GM12878 (cell line): ENCODE measurements at regions not wholly inside any gene's neighbourhood (a gene's known extent, or its start where the extent isn't known, plus 50 kb on each side); places are given as distances from the start of the nearest gene placed in this dataset.

Source experiments
- ATAC-seq: fragments of 200-7000 bp; cut with Tn5 transposase; 3 replicates; pipeline ENCODE4 v1.9.1; 2020; ENCODE audit warnings: mild to moderate bottlenecking, moderate library complexity
- BruUV-seq: library from RNA; stranded (reverse); fragments of 400-500 nt; replicated peaks from 2 replicates; lab custom pipeline; 2021; lab: Mats Ljungman, UMichigan
- CTCF ChIA-PET: fragments of 300-600 bp; sonication (Branson Sonifier 250); formaldehyde crosslinking; extraction: SDS; loops from one replicate; lab custom pipeline; 2021; ENCODE audit warnings: inconsistent platforms; lab: Yijun Ruan, JAX
- POLR2A ChIA-PET: fragments of 350-600 bp; formaldehyde crosslinking; extraction: SDS; loops from one replicate; lab custom pipeline; 2021; ENCODE audit warnings: inconsistent platforms; lab: Charles Lee
- RAD21 ChIA-PET: fragments of 300-600 bp; sonication (Branson Sonifier 250); formaldehyde crosslinking; loops from one replicate; lab custom pipeline; 2023; ENCODE audit warnings: antibody characterized with exemption; ENCODE audit not compliant: unreplicated experiment; lab: Charles Lee
- SMC1A ChIA-PET: fragments of 300-600 bp; sonication (Branson Sonifier 250); formaldehyde crosslinking; loops from one replicate; lab custom pipeline; 2023; ENCODE audit not compliant: unreplicated experiment, uncharacterized antibody; lab: Charles Lee
- DNase-seq: peaks from one replicate; pipeline ENCODE4 v3.0.0-alpha.2; 2011; ENCODE audit warnings: low read depth, low spot score
- FAIRE-seq: peaks from 3 replicates; lab custom pipeline; 2011; peaks lifted over from hg19 to GRCh38; lab: Jason Lieb, UNC
- H2AFZ ChIP-seq: 2 replicates; pipeline ENCODE4 v1.6.0; 2011; ENCODE audit warnings: low read depth, low read length, control low read depth; ENCODE audit not compliant: control insufficient read depth
- H3K27ac ChIP-seq: 2 replicates; pipeline ENCODE4 v1.5.1; 2011; ENCODE audit warnings: control low read depth; ENCODE audit not compliant: control insufficient read depth, insufficient read depth
- H3K27me3 ChIP-seq, 2 experiments: replicated peaks in 1 of 2; 2 replicates each; pipeline versions ENCODE4 v1.6.0 to v1.6.1; 2011; ENCODE audit warnings: low read length in 1 of 2; ENCODE audit not compliant: control insufficient read depth in 2 of 2, insufficient read depth in 2 of 2
- H3K36me3 ChIP-seq, 2 experiments: 2 replicates each; pipeline ENCODE4 v1.5.1; 2011; ENCODE audit warnings: low read length in 1 of 2; ENCODE audit not compliant: control insufficient read depth in 2 of 2, insufficient read depth in 2 of 2
- H3K4me1 ChIP-seq: 2 replicates; pipeline ENCODE4 v1.6.1; 2011; ENCODE audit warnings: mild to moderate bottlenecking, low read length, moderate library complexity, mixed read lengths; ENCODE audit not compliant: control insufficient read depth, insufficient read depth
- H3K4me2 ChIP-seq: 2 replicates; pipeline ENCODE4 v1.6.0; 2011; ENCODE audit warnings: control low read depth; ENCODE audit not compliant: control insufficient read depth, insufficient read depth
- H3K4me3 ChIP-seq: fragments of 200-600 bp; sonication (generic); 2 replicates; pipeline ENCODE4 v1.5.1; 2016
- H3K79me2 ChIP-seq: 2 replicates; pipeline ENCODE4 v1.6.0; 2011; ENCODE audit warnings: low read length; ENCODE audit not compliant: control insufficient read depth, insufficient read depth
- H3K9ac ChIP-seq: 2 replicates; pipeline ENCODE4 v1.8.0; 2011; ENCODE audit warnings: low read length, control low read depth, mixed read lengths; ENCODE audit not compliant: control insufficient read depth, insufficient read depth
- H3K9me3 ChIP-seq: replicated peaks from 3 replicates; pipeline ENCODE4 v1.5.1; 2011; ENCODE audit warnings: mild to moderate bottlenecking, low read length; ENCODE audit not compliant: control insufficient read depth, insufficient read depth
- H4K20me1 ChIP-seq: 2 replicates; pipeline ENCODE4 v1.6.0; 2011; ENCODE audit not compliant: control insufficient read depth, insufficient read depth
- EZH2 ChIP-seq: IDR thresholded peaks from 2 replicates; pipeline ENCODE4 v1.6.1; 2012; ENCODE audit warnings: low read depth, mild to moderate bottlenecking, control low read depth, inconsistent platforms, low read length, borderline replicate concordance; ENCODE audit not compliant: control insufficient read depth
- FOXK2 ChIP-seq: fragments of 450-650 bp; IDR thresholded peaks from 2 replicates; pipeline ENCODE4 v1.6.1; 2017; ENCODE audit warnings: mild to moderate bottlenecking, moderate library complexity
- IKZF2 ChIP-seq, 2 experiments: fragments of 450-650 bp; IDR thresholded peaks; 2 replicates each; pipeline ENCODE4 v1.6.1; 2017; ENCODE audit warnings: mild to moderate bottlenecking in 2 of 2, moderate library complexity in 2 of 2
- MXI1 ChIP-seq: fragments of 150-350 bp; IDR thresholded peaks from 2 replicates; pipeline ENCODE4 v1.6.1; 2011; ENCODE audit warnings: low read depth, mild to moderate bottlenecking, inconsistent platforms, low read length, improper control_type of control experiment
- NFIC ChIP-seq: IDR thresholded peaks from 2 replicates; pipeline ENCODE4 v1.6.1; 2012; ENCODE audit warnings: low read depth, mild to moderate bottlenecking, inconsistent platforms, low read length, moderate library complexity
- RELA ChIP-seq: fragments of 450-650 bp; IDR thresholded peaks from 2 replicates; pipeline ENCODE4 v1.8.0; 2014; ENCODE audit warnings: borderline replicate concordance; ENCODE audit not compliant: partially characterized antibody
- RELB ChIP-seq: fragments of 450-650 bp; IDR thresholded peaks from 2 replicates; pipeline ENCODE4 v1.6.1; 2017; ENCODE audit warnings: low read depth, mild to moderate bottlenecking, moderate library complexity
- ZNF24 ChIP-seq: fragments of 450-650 bp; IDR thresholded peaks from 2 replicates; pipeline ENCODE4 v1.6.1; 2017; ENCODE audit warnings: antibody characterized with exemption, mild to moderate bottlenecking
- WGBS: methylation state at CpG from one replicate; pipeline ENCODE4 v1.1.6; 2016; ENCODE audit warnings: low lambda C conversion rate; ENCODE audit not compliant: insufficient replicate concordance, insufficient coverage; ENCODE audit errors: missing lambda C conversion rate; 5-methylcytosine and 5-hydroxymethylcytosine counted together
- in situ Hi-C: fragments of 300-500 bp; cut with MboI; formaldehyde crosslinking; loops from 9 replicates; pipeline ENCODE4 v1.14.3; 2018; ENCODE audit warnings: mixed read lengths
- intact Hi-C: fragments of 100-400 bp; cut with micrococcal nuclease; formaldehyde crosslinking; loops from one replicate; pipeline ENCODE4 v1.14.2; 2022; ENCODE audit not compliant: unreplicated experiment

- ATAC-seq (no peak), FAIRE-seq (no peak), DNase-seq (no peak)
- Histone ChIP-seq H3K36me3 (no peaks in the 10 kb centered on the region), H2AFZ (no peak overlapping the region), H3K4me2 (no peak overlapping the region), H3K9me3 (no peaks in the 10 kb centered on the region), H3K79me2 (no peaks in the 10 kb centered on the region), H3K4me3 (no peak overlapping the region), H4K20me1 (no peaks in the 10 kb centered on the region), H3K9ac (no peak overlapping the region), H3K27ac (no peak overlapping the region), H3K4me1 (no peaks in the 10 kb centered on the region), H3K27me3 (no peaks in the 10 kb centered on the region)
- in situ Hi-C loops, result no loop called here
- intact Hi-C loops, result no loop called here
- BruUV-seq, result no TSS peak
- no peak for TF ChIP-seq ZNF24
- TF ChIP-seq RELA, result no peak
- no peak for TF ChIP-seq FOXK2
- CTCF ChIA-PET, result no interaction called here
- POLR2A ChIA-PET, result no interaction called here
- RAD21 ChIA-PET, result no interaction called here
- WGBS, result 15% methylated on average over 4 of the region's 4 CpGs
- SMC1A ChIA-PET, result no interaction called here
Observed at GRCh38 chr2:219961947-219962498, 334.6 kb downstream of the SLC4A3 start.

GRCh38 chr2:219962801-219963200 is 335.4 kb downstream of the SLC4A3 start:
- intact Hi-C loops, result no loop called here
- Histone ChIP-seq H3K36me3 (no peaks in the 10 kb centered on the region), H3K4me3 (no peak overlapping the region), H3K4me2 (no peak overlapping the region), H4K20me1 (no peaks in the 10 kb centered on the region), H2AFZ (no peak overlapping the region), H3K27me3 (no peaks in the 10 kb centered on the region), H3K9ac (no peak overlapping the region), H3K27ac (no peak overlapping the region), H3K9me3 (no peaks in the 10 kb centered on the region), H3K4me1 (no peaks in the 10 kb centered on the region), H3K79me2 (no peaks in the 10 kb centered on the region)
- ChIA-PET SMC1A (interaction anchor here (1.1 kb wide), 1 partner anchor 15 kb away, joined by 3 read pairs; no protein-coding TSS in a partner anchor), RAD21 (no interaction called here), CTCF (no interaction called here), POLR2A (no interaction called here)
- ATAC-seq (no peak), FAIRE-seq (no peak), DNase-seq (no peak)
- in situ Hi-C loops, result no loop called here
- BruUV-seq, result no TSS peak
- TF ChIP-seq RELB, result no peak
- no peak for TF ChIP-seq MXI1
- TF ChIP-seq IKZF2 (IDR thresholded peaks at IDR 0.05), result no peak
- TF ChIP-seq EZH2, result no peak
- no peak for TF ChIP-seq NFIC
- 0% methylated on average over 2 of the region's 2 CpGs for WGBS
